SK-N-SH (cell line): ENCODE measurements at regions not wholly inside any gene's neighbourhood (a gene's known extent, or its start where the extent isn't known, plus 50 kb on each side); places are given as distances from the start of the nearest gene placed in this dataset.

Experiments
- CTCF ChIA-PET: fragments of 300-600, 350-600 bp; formaldehyde crosslinking; extraction: SDS; loops from one replicate; lab custom pipeline; 2021; lab: Yijun Ruan, JAX
- POLR2A ChIA-PET: fragments of 350-600 bp; sonication (Branson Sonifier 250); formaldehyde crosslinking; extraction: SDS; loops from one replicate; lab custom pipeline; 2020; ENCODE audit warnings: antibody characterized with exemption, inconsistent platforms; lab: Yijun Ruan, JAX
- DNase-seq: peaks from one replicate; pipeline ENCODE4 v3.0.0; 2012
- H2AFZ ChIP-seq: fragments of 200-600 bp; sonication (generic); 2 replicates; pipeline ENCODE4 v1.8.1; 2016; ENCODE audit warnings: antibody characterized with exemption, mild to moderate bottlenecking, low read depth
- H3F3A ChIP-seq: fragments of 200-600 bp; sonication (generic); replicated peaks from 2 replicates; pipeline ENCODE3; 2016; ENCODE audit warnings: antibody characterized with exemption, mild to moderate bottlenecking; ENCODE audit not compliant: insufficient read depth
- H3K27ac ChIP-seq, 2 experiments: fragments of 200-500 bp in 1 of 2; fragments of 200-600 bp in 1 of 2; sonication (Bioruptor generic) in 1 of 2; sonication (generic), shearing (Covaris generic) in 1 of 2; 2 replicates each; pipeline versions ENCODE4 v1.5.1 to v1.6.1; 2014 to 2016; ENCODE audit warnings: low read depth in 2 of 2, inconsistent platforms in 1 of 2, low read length in 1 of 2, mild to moderate bottlenecking in 1 of 2, mixed read lengths in 1 of 2
- H3K27me3 ChIP-seq: fragments of 200-600 bp; sonication (generic), shearing (Covaris generic); 2 replicates; pipeline ENCODE4 v1.6.1; 2016; ENCODE audit warnings: mixed run types; ENCODE audit not compliant: insufficient read depth
- H3K36me3 ChIP-seq, 2 experiments: fragments of 200-500 bp in 1 of 2; fragments of 200-600 bp in 1 of 2; sonication (Bioruptor generic) in 1 of 2; sonication (generic) in 1 of 2; replicated peaks in 1 of 2; 2 replicates each; pipeline versions ENCODE3 to v1.5.1; 2014 to 2016; ENCODE audit warnings: low read length in 1 of 2, mild to moderate bottlenecking in 1 of 2; ENCODE audit not compliant: insufficient read depth in 2 of 2, control insufficient read depth in 1 of 2
- H3K4me1 ChIP-seq, 2 experiments: fragments of 200-500 bp in 1 of 2; fragments of 200-600 bp in 1 of 2; sonication (Bioruptor generic) in 1 of 2; sonication (generic), shearing (Covaris generic) in 1 of 2; 2 replicates each; pipeline versions ENCODE4 v1.5.1 to v1.6.1; 2014 to 2016; ENCODE audit warnings: low read depth in 1 of 2, low read length in 1 of 2, mixed run types in 1 of 2; ENCODE audit not compliant: insufficient read depth in 2 of 2, control insufficient read depth in 1 of 2
- H3K4me2 ChIP-seq: fragments of 200-600 bp; sonication (generic), shearing (Covaris generic); 2 replicates; pipeline ENCODE4 v1.6.1; 2017; ENCODE audit warnings: mixed run types
- H3K4me3 ChIP-seq, 2 experiments: fragments of 200-500 bp in 1 of 2; fragments of 200-600 bp in 1 of 2; sonication (Bioruptor generic) in 1 of 2; sonication (generic), shearing (Covaris generic) in 1 of 2; 2 replicates each; pipeline versions ENCODE4 v1.5.1 to v1.8.1; 2014 to 2016; ENCODE audit warnings: low read depth in 2 of 2, inconsistent platforms in 1 of 2, low read length in 1 of 2, mild to moderate bottlenecking in 1 of 2, mixed read lengths in 1 of 2, moderate library complexity in 1 of 2
- H3K79me2 ChIP-seq: fragments of 200-600 bp; sonication (generic); 2 replicates; pipeline ENCODE4 v1.8.1; 2017; ENCODE audit warnings: mild to moderate bottlenecking; ENCODE audit not compliant: insufficient read depth
- H3K9ac ChIP-seq: fragments of 200-600 bp; sonication (generic); 2 replicates; pipeline ENCODE4 v1.6.1; 2017; ENCODE audit warnings: mixed run types
- H3K9me2 ChIP-seq: fragments of 200-600 bp; sonication (generic); 2 replicates; pipeline ENCODE4 v1.6.1; 2017; ENCODE audit warnings: mixed run types
- H3K9me3 ChIP-seq: fragments of 200-600 bp; sonication (generic); 2 replicates; pipeline ENCODE4 v1.6.1; 2017; ENCODE audit warnings: mixed run types, mild to moderate bottlenecking, moderate library complexity
- H4K20me1 ChIP-seq: fragments of 200-600 bp; sonication (generic); 2 replicates; pipeline ENCODE4 v1.6.1; 2017; ENCODE audit warnings: mild to moderate bottlenecking, mixed run types; ENCODE audit not compliant: insufficient read depth
- EP300 ChIP-seq, 2 experiments: IDR thresholded peaks; 2 replicates each; pipeline versions ENCODE4 v1.4.0 to v1.6.1; 2012; ENCODE audit warnings: borderline replicate concordance in 1 of 2, low read depth in 1 of 2, low read length in 1 of 2
- FOXJ3 ChIP-seq: sonication (generic); formaldehyde crosslinking; IDR thresholded peaks from 2 replicates; pipeline ENCODE4 v1.5.1; 2020; ENCODE audit warnings: mild to moderate bottlenecking, missing genetic modification reagents
- GATA2 ChIP-seq: sonication (generic); formaldehyde crosslinking; IDR thresholded peaks from 2 replicates; pipeline ENCODE4 v1.5.0; 2020; ENCODE audit warnings: mild to moderate bottlenecking, missing genetic modification reagents
- POLR2AphosphoS5 ChIP-seq: IDR thresholded peaks from 2 replicates; pipeline ENCODE4 v1.6.1; 2012; ENCODE audit warnings: low read depth, low read length
- REST ChIP-seq: IDR thresholded peaks from 2 replicates; pipeline ENCODE4 v1.6.1; 2012; ENCODE audit warnings: mild to moderate bottlenecking, low read depth, low read length, moderate library complexity
- RFX5 ChIP-seq: IDR thresholded peaks from 2 replicates; pipeline ENCODE4 v1.6.1; 2012; ENCODE audit warnings: mild to moderate bottlenecking, improper control_type of control experiment, low read length
- SIN3A ChIP-seq: IDR thresholded peaks from 2 replicates; pipeline ENCODE4 v1.6.1; 2012; ENCODE audit warnings: low read depth, mild to moderate bottlenecking, low read length, moderate library complexity, borderline replicate concordance
- WGBS: methylation state at CpG from one replicate; pipeline ENCODE4 v1.1.6; 2017; ENCODE audit warnings: low lambda C conversion rate; 5-methylcytosine and 5-hydroxymethylcytosine counted together
- TF ChIP-seq, protein P1 (sequence below): fragments of 150-350 bp; IDR thresholded peaks from 2 replicates; pipeline ENCODE4 v1.6.1; 2017; ENCODE audit warnings: antibody characterized with exemption, low read length, low read depth, borderline replicate concordance

DNA sequence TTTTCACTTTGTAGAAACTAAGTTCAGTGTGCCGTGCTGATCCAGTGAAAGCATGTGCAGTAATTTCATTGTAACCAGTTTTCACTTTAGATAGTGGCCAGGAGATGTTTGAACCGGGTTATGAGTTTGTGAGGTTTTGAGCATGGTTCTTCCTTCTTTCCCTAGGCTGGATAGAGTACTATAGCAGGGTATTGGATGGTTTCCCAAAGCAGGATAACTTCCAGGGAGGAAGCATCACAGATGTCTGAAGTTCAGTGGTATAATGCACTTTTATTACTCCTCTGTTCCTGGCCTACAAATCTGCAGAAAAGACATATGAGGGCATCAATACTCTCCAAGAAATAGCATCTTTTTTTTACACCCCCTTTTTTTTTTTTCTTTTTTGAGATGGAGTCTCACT is 823.1 kb downstream of the USP25 start:
- Histone ChIP-seq H3K4me2 (no peak overlapping the region), H3K36me3 (no peaks in the 10 kb centered on the region), H3K27ac (no peak overlapping the region), H3K4me3 (no peak overlapping the region)
- no peak for DNase-seq
- TF ChIP-seq RFX5 (no peak), SIN3A (no peak), EP300 (IDR thresholded peaks at IDR 0.05; ENCODE audit: borderline replicate concordance in 1 of 2, low read depth in 1 of 2, low read length in 1 of 2) (no peak), POLR2AphosphoS5 (no peak), FOXJ3 (CRISPR knock-in tag) (no peak)
- TF ChIP-seq, protein P1, sequence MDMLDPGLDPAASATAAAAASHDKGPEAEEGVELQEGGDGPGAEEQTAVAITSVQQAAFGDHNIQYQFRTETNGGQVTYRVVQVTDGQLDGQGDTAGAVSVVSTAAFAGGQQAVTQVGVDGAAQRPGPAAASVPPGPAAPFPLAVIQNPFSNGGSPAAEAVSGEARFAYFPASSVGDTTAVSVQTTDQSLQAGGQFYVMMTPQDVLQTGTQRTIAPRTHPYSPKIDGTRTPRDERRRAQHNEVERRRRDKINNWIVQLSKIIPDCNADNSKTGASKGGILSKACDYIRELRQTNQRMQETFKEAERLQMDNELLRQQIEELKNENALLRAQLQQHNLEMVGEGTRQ = no peak
- TF ChIP-seq, all 33 proteins: peak for 0
- H3K9me2 ChIP-seq = no peaks in the 10 kb centered on the region
- H3K27me3 ChIP-seq = no peaks in the 10 kb centered on the region
- no peaks in the 10 kb centered on the region for H3K79me2 ChIP-seq
- peaks cover 0 to 6% of the 10 kb centered on the region in 2 experiments; a peak in 1 of 4 replicates for H3K4me1 ChIP-seq
- no peaks in the 10 kb centered on the region for H3F3A ChIP-seq
- CTCF ChIA-PET = no interaction called here
- no peak overlapping the region for H3K9ac ChIP-seq
- no peaks in the 10 kb centered on the region for H4K20me1 ChIP-seq
- H2AFZ ChIP-seq = no peak overlapping the region
- H3K9me3 ChIP-seq = no peaks in the 10 kb centered on the region
- WGBS = 75% methylated on average over 2 of the region's 2 CpGs
- POLR2A ChIA-PET = no interaction called here

DNA sequence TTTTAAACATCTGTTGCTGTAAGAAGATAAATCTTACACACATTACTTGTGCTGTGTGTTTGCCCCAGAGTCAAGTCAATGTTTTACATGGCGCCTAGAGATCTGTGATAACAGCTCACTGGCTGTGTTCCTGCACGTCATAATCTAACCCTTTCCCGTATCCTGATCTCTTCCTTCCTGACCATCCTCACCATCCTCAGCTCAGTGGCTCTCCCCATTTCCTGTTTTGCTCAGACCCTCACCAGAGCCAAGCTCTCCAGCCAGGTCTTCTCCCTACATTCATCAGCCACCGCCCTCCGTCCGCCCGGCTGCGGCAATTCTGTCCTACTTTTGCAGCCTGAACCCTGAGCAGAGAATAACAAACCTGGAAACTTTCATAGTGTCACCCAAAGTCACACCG is 824.7 kb downstream of the USP25 start:
- WGBS = 86% methylated on average over 9 of the region's 9 CpGs
- POLR2A ChIA-PET = no interaction called here
- H3K9me2 ChIP-seq = no peaks in the 10 kb centered on the region

More for the DNA sequence above, 824.7 kb downstream of the USP25 start:
- H3F3A ChIP-seq = no peaks in the 10 kb centered on the region
- no peak overlapping the region for H3K4me2 ChIP-seq
- H4K20me1 ChIP-seq = no peaks in the 10 kb centered on the region
- H3K27me3 ChIP-seq = no peaks in the 10 kb centered on the region
- no peak overlapping the region for H2AFZ ChIP-seq
- H3K9me3 ChIP-seq = no peaks in the 10 kb centered on the region
- no peaks in the 10 kb centered on the region for H3K36me3 ChIP-seq
- no peaks in the 10 kb centered on the region for H3K79me2 ChIP-seq
- no peak overlapping the region; a peak in 1 of 4 replicates for H3K4me3 ChIP-seq
- no peak overlapping the region for H3K9ac ChIP-seq
- CTCF ChIA-PET = no interaction called here
- 0 out of 4 replicates have a peak overlapping the region, but pooled peaks of 1 of the 2 experiments have one; percentile 6 for H3K27ac ChIP-seq
- TF ChIP-seq GATA2 (CRISPR knock-in tag) (peak; percentile 24; the same call in 1 of the 2 replicates), REST (no peak)
- DNase-seq = peak; percentile 34
- H3K4me1 ChIP-seq = peaks cover 0 to 6% of the 10 kb centered on the region in 2 experiments; a peak in 1 of 4 replicates
